Activated naive CD8-positive, alpha-beta T cell (primary cell): ENCODE measurements at regions not wholly inside any gene's neighbourhood (a gene's known extent, or its start where the extent isn't known, plus 50 kb on each side); places are given as distances from the start of the nearest gene placed in this dataset.
"Not testable (repeated sequence)": the region's sequence is repeated elsewhere in the genome, so short reads cannot be mapped to it uniquely, and the experiment has no call there.

Experiments used
- H3K27ac Mint-ChIP-seq: one replicate; pipeline ENCODE4 v1.8.0; 2021; ENCODE audit warnings: mixed read lengths
- H3K27me3 Mint-ChIP-seq: one replicate; pipeline ENCODE4 v1.8.0; 2021; ENCODE audit warnings: mixed read lengths
- H3K36me3 Mint-ChIP-seq: one replicate; pipeline ENCODE4 v1.8.0; 2021; ENCODE audit warnings: mixed read lengths
- H3K4me1 Mint-ChIP-seq: one replicate; pipeline ENCODE4 v1.8.0; 2021; ENCODE audit warnings: low read depth, mixed read lengths
- H3K4me3 Mint-ChIP-seq: one replicate; pipeline ENCODE4 v1.8.0; 2021; ENCODE audit warnings: mild to moderate bottlenecking, mixed read lengths
- H3K9me3 Mint-ChIP-seq: one replicate; pipeline ENCODE4 v1.8.0; 2021; ENCODE audit warnings: low read depth, mixed read lengths

DNA sequence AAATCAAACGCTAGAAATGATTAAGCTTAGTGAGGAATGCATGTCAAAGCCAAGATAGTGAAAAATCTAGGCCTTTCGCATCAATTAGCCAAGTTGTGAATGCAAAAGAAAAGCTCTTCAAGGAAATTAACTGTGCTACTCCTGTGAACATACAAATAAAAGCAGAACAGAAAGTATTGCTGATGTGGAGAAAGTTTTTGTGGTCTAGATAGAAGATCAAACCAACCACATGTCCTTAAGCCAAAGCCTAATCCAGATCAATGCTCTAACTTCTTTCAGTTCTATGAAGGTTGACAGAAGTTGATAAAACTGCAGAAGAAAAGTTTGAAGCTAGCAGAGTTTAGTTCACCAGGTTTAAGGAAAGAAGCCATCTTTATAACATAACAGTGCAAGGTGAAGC is 1044.6 kb downstream of the CDH11 start:
- Mint-ChIP-seq H3K36me3 (no peaks in the 10 kb centered on the region), H3K27ac (no peak overlapping the region), H3K9me3 (peaks cover 6% of the 10 kb centered on the region), H3K27me3 (no peaks in the 10 kb centered on the region), H3K4me1 (no peaks in the 10 kb centered on the region), H3K4me3 (no peak overlapping the region)

DNA sequence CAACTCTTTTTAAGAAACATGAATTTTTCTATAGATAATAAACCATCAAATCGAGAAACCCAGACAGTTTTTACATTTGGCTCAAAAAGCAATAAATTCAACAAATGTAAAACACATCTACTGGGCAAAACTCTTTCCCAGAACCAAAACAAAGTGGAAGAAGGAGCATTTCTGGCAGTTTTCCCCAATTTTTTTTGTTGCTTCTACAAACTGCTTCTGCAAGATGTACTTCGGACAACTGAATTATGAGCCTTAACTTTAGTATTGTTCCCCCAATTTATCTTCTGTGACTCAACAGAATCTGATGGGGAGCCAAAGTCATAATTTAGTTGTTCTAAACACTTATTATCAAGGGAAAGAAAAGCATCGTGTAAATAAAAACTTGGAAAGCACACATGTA is 1047.2 kb downstream of the CDH11 start:
- Mint-ChIP-seq H3K27ac (no peak overlapping the region), H3K4me1 (no peaks in the 10 kb centered on the region), H3K27me3 (no peaks in the 10 kb centered on the region), H3K9me3 (peaks cover 23% of the 10 kb centered on the region), H3K4me3 (no peak overlapping the region), H3K36me3 (no peaks in the 10 kb centered on the region)

DNA sequence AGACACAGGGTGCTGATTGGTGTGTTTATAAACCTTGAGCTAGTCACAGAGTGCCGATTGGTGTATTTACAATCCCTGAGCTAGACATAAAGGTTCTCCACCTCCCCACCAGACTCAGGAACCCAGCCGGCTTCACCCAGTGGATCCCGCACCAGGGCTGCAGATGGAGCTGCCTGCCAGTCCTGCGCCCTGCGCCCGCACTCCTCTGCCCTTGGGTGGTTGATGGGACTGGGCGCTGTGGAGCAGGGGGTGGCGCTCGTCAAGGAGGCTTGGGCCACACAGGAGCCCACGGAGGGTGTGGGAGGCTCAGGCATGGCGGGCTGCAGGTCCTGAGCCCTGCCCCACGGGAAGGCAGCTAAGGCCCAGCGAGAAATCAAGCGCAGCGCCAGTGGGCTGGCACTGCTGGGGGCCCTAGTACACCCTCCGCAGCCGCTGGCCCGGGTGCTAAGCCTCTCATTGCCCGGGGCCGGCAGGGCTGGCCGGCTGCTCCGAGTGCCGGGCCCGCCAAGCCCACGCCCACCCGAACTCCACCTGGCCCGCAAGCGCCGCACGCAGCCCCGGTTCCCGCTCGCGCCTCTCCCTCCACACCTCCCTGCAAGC is 1049.6 kb downstream of the CDH11 start:
- not testable (repeated sequence) for H3K27me3 Mint-ChIP-seq, H3K4me3 Mint-ChIP-seq
- peaks cover 31% of the 10 kb centered on the region for H3K9me3 Mint-ChIP-seq

DNA sequence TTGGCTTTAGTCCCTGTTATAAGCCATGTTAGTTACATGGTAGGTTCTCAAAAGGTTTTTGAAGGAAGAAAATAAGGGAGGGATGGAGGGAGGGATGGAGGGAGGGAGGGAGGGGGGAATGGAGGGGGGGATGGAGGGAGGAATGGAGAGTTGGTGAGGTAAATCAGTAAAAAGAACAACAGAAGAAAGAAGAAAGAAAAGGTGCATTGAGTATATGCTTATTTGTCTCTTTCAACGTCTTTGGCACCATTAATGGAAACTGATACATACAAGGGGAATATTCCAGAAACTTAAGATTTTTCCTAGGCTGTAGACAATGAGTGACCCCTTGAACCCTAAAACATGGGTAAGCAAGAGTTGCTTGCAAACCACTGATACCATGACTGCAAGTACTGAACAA is 1056.3 kb downstream of the CDH11 start:
- no peaks in the 10 kb centered on the region for H3K4me1 Mint-ChIP-seq
- peaks cover 31% of the 10 kb centered on the region for H3K9me3 Mint-ChIP-seq
- H3K4me3 Mint-ChIP-seq, result no peak overlapping the region
- H3K36me3 Mint-ChIP-seq, result no peaks in the 10 kb centered on the region
- H3K27me3 Mint-ChIP-seq, result no peaks in the 10 kb centered on the region
- no peak overlapping the region for H3K27ac Mint-ChIP-seq

More for the DNA sequence above, 1049.6 kb downstream of the CDH11 start:
- not testable (repeated sequence) for H3K27ac Mint-ChIP-seq, H3K4me1 Mint-ChIP-seq, H3K36me3 Mint-ChIP-seq

DNA sequence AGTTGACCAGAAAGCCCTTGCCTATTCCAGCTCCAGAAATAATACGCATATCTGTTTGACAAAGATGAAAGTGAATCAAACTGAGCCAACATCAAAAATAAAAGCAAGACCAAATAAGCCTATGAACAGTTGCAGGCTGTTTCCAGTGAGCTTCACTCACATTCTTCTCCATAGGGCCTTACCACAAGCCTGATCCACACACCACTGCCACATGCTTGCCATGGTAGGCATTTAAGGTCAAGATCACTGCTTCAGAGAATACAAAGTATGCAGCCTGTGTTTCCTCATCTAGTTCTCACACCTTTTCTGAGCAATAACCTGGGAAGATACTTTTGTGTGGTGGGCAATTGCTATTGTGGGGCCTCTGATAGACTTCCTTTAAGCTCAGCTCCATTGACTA is 1060.2 kb downstream of the CDH11 start:
- H3K36me3 Mint-ChIP-seq, result no peaks in the 10 kb centered on the region
- no peaks in the 10 kb centered on the region for H3K27me3 Mint-ChIP-seq
- H3K4me1 Mint-ChIP-seq, result no peaks in the 10 kb centered on the region
- peaks cover 24% of the 10 kb centered on the region for H3K9me3 Mint-ChIP-seq
- H3K4me3 Mint-ChIP-seq, result no peak overlapping the region
- H3K27ac Mint-ChIP-seq, result no peak overlapping the region

DNA sequence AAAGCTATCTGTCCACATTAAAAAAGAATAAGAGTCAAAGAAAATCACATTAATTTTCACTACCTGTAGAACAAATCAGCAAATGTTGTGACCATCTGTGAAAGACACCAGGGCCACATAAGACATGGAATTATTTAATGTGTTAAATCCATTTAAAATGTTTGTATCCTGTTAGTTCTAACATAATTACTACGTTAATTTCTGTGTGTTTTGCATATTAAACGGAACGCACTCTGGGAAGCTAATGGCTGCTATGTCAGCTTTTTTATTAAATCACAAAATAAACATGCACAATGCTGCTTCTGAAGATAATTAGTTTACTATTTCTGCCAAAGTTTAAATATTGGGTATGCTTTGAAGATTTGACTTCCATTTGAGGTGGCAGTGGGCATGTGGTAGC is 1061.2 kb downstream of the CDH11 start:
- Mint-ChIP-seq H3K4me3 (no peak overlapping the region), H3K27me3 (no peaks in the 10 kb centered on the region), H3K9me3 (peaks cover 18% of the 10 kb centered on the region), H3K36me3 (no peaks in the 10 kb centered on the region), H3K27ac (no peak overlapping the region), H3K4me1 (no peaks in the 10 kb centered on the region)

DNA sequence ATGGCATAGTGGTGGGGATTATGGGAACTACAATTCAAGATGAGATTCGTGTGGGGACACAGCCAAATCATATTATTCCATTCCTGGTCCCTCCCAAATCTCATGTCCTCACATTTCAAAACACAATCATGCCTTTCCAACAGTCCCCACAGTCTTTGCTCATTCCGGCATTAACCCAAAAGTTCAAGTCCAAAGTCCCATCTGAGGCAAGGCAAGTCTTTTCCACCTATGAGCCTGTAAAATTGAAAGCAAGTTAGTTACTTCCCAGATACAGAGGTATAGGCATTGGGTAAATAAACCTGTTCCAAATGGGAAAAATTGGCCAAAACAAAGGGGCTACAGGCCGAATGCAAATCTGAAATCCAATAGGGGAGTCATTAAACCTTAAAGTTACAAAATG is 1063.2 kb downstream of the CDH11 start:
- Mint-ChIP-seq H3K9me3 (peaks cover 15% of the 10 kb centered on the region), H3K4me1 (no peaks in the 10 kb centered on the region), H3K27ac (no peak overlapping the region), H3K4me3 (no peak overlapping the region), H3K27me3 (no peaks in the 10 kb centered on the region), H3K36me3 (no peaks in the 10 kb centered on the region)

DNA sequence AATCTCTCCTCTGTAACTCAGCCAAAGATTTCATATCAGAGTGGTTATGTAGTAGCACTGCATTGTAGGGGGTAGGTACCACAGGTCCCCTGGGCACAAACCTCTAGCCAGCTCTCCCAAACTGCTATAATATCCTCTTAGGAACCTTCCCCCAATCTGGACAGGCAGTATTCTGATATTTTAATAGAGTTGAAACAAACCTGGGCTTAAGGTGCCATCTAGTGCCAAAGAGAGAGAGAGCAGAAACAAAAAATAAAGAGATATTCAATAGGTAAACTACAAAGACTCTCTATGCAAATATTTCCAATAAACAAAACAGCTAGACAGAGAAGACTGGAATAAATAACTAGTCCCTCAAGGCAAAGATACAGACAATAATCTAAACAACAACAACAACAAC is 1070.0 kb downstream of the CDH11 start:
- H3K4me1 Mint-ChIP-seq, result no peaks in the 10 kb centered on the region
- no peaks in the 10 kb centered on the region for H3K36me3 Mint-ChIP-seq
- no peaks in the 10 kb centered on the region for H3K27me3 Mint-ChIP-seq
- no peak overlapping the region for H3K4me3 Mint-ChIP-seq
- H3K27ac Mint-ChIP-seq, result no peak overlapping the region
- H3K9me3 Mint-ChIP-seq, result peaks cover 22% of the 10 kb centered on the region

DNA sequence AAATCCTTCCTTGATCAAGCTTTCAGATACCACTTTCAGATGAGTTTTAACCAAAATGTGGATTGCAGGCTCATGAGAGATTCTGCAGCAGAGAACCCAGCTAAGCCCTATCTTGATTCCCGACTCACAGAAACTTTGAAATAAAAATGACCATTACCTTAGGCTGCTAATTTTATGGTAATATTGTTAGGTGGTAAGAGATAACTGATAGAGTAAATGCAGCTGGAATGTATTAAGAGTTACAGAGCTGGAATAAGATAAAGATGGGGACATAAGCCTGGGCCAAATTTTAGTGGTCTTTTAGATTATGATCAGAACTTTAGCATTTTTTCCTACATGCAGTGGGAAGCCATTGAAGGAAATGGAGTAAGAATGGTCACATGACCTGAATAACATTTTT is 1074.0 kb downstream of the CDH11 start:
- H3K4me3 Mint-ChIP-seq, result no peak overlapping the region
- H3K27ac Mint-ChIP-seq, result no peak overlapping the region
- peaks cover 19% of the 10 kb centered on the region for H3K9me3 Mint-ChIP-seq
- no peaks in the 10 kb centered on the region for H3K4me1 Mint-ChIP-seq
- no peaks in the 10 kb centered on the region for H3K27me3 Mint-ChIP-seq
- H3K36me3 Mint-ChIP-seq, result no peaks in the 10 kb centered on the region

DNA sequence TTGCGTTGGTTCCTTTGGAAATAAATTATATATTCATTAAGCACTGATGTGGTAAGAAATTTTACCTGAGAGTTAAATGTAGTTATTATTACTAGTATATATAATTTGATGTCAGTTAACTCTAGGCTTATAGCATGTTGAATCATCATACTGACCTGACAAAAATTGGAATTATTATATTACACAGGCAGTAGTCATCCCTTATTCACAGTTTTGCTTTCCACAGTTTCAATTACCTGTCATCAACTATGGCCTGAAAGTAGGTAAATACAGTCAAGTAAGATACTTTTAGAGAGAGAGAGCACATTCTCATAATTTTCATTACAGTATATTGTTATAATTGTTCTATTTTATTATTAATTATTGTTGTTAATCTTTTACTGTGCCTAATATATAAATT is 1074.7 kb downstream of the CDH11 start:
- no peak overlapping the region for H3K4me3 Mint-ChIP-seq

DNA sequence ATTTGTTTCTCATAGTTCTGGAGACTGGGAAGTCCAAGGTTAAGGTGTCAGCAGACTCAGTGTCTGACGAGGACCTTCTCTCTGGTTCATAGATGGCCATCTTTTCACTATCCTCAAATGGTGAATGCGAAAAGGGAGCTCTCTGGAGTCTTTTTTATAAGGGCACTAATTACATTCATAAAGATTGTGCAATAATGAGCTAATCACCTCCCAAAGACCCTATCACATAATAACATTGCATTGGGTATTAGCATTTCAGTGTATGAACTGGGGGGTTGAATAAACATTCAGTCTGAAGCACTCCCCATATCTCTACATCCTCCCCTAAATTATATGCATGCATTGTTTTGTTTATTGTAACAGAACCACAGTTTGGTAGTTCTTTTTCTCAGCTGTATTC is 1086.5 kb downstream of the CDH11 start:
- H3K36me3 Mint-ChIP-seq, result no peaks in the 10 kb centered on the region
- no peak overlapping the region for H3K27ac Mint-ChIP-seq
- peaks cover 19% of the 10 kb centered on the region for H3K9me3 Mint-ChIP-seq
- H3K27me3 Mint-ChIP-seq, result no peaks in the 10 kb centered on the region
- no peaks in the 10 kb centered on the region for H3K4me1 Mint-ChIP-seq
- H3K4me3 Mint-ChIP-seq, result no peak overlapping the region

More for the DNA sequence above, 1074.7 kb downstream of the CDH11 start:
- H3K9me3 Mint-ChIP-seq, result peaks cover 17% of the 10 kb centered on the region
- H3K4me1 Mint-ChIP-seq, result no peaks in the 10 kb centered on the region
- no peak overlapping the region for H3K27ac Mint-ChIP-seq
- H3K27me3 Mint-ChIP-seq, result no peaks in the 10 kb centered on the region
- H3K36me3 Mint-ChIP-seq, result no peaks in the 10 kb centered on the region

DNA sequence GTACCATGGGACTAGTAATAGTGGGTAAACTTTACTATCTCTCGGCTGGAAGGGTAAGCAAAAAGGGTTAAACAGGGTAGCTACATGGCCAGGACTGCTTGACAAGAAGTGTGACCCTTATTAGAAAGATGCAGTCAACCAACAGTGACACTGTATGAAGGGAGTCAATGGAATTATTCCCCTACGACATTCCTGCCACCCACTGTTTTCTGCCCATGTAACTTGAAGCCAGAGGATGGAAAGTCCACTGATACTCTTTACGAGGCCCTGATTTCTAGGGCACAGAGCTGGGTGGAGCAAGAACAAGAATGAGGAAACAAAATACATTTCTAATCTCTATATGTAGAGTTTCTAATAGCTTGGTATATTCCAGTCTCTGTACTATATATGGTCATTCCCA is 1102.5 kb downstream of the CDH11 start:
- Mint-ChIP-seq H3K9me3 (peaks cover 21% of the 10 kb centered on the region), H3K36me3 (no peaks in the 10 kb centered on the region), H3K27me3 (no peaks in the 10 kb centered on the region), H3K27ac (no peak overlapping the region), H3K4me1 (no peaks in the 10 kb centered on the region), H3K4me3 (no peak overlapping the region)

DNA sequence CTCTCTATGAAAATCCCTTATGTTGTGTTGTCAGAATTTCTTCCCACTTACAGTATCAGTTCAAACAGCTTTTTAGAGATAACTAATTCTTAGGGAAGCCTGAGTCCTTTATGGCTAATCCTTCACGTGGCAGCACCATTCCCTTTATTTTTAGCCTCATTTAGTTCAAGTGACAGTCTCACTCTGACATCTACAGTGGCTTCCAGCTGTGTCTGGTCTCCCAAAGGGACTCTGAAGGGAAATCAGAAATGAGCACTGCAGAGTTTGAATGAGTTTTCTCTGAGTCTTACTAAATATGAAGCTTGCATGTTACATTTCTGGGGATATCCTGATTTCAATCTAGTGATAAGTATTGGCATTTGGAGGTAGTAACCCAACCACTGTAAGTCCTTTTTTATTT is 1104.1 kb downstream of the CDH11 start:
- Mint-ChIP-seq H3K27me3 (no peaks in the 10 kb centered on the region), H3K4me3 (no peak overlapping the region), H3K36me3 (no peaks in the 10 kb centered on the region), H3K4me1 (no peaks in the 10 kb centered on the region), H3K9me3 (peaks cover 17% of the 10 kb centered on the region), H3K27ac (no peak overlapping the region)

DNA sequence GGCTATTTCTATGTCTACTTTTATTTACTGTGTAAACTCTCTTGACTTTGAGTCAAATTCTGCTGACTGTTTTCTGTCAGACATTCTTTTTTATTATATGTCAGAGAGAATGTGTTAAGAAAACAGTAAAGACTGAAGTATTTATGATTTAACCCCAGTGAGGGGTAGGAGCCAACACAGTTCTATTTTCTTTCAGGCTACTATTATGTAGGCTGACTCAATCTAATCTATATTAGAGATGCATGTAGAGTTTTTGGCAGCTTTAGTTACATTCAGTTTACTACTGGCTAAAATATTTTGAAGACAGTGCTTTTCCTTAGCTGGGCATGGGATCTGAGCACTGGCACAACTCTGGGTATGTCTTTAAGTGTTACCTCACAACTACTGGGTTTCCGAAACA is 1108.0 kb downstream of the CDH11 start:
- Mint-ChIP-seq H3K27me3 (no peaks in the 10 kb centered on the region), H3K4me3 (no peak overlapping the region), H3K4me1 (no peaks in the 10 kb centered on the region), H3K27ac (no peak overlapping the region), H3K36me3 (no peaks in the 10 kb centered on the region), H3K9me3 (peaks cover 24% of the 10 kb centered on the region)

DNA sequence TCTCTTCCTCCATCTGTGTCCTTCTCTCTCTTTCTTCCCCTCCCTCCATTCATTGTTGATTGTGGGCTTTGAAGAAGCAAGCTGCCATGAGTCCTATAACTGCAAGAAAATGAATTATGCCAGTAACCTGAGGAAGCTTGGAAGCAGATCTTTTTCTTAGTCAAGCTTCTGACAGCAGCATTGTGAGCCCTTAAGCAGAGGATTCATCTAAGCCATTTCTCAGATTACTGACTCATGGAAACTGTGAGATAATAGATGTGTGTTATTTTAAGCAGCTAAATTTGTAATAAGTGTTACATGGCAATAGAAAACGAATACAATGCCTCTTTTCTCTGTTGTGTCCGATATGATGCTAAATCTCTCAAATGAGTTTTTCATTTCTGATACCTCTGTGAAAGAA is 1109.7 kb downstream of the CDH11 start:
- H3K27me3 Mint-ChIP-seq, result no peaks in the 10 kb centered on the region
- H3K36me3 Mint-ChIP-seq, result no peaks in the 10 kb centered on the region
- no peak overlapping the region for H3K4me3 Mint-ChIP-seq
- H3K4me1 Mint-ChIP-seq, result no peaks in the 10 kb centered on the region
- no peak overlapping the region for H3K27ac Mint-ChIP-seq
- H3K9me3 Mint-ChIP-seq, result peaks cover 31% of the 10 kb centered on the region

DNA sequence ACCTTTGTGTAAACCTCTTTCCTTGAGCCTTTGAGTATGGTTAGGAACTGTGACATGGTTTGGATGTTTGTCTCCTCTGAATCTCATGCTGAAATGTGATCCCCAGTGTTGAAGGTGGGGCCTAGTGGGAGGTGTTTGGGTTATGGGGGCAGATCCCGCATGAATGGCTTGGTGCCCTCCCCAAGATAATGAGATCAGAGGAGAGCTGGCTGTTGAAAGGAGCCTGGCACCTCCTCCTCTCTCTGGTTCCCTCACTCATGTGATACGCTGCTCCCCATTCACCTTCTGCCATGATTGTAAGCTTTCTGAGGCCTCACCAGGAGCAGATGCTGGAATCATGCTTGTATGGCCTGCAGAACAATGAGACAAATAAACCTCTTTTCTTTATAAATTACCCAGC is 1110.2 kb downstream of the CDH11 start:
- peaks cover 31% of the 10 kb centered on the region for H3K9me3 Mint-ChIP-seq
- no peaks in the 10 kb centered on the region for H3K27me3 Mint-ChIP-seq
- no peaks in the 10 kb centered on the region for H3K4me1 Mint-ChIP-seq
- H3K27ac Mint-ChIP-seq, result no peak overlapping the region
- H3K4me3 Mint-ChIP-seq, result no peak overlapping the region
- H3K36me3 Mint-ChIP-seq, result no peaks in the 10 kb centered on the region
